SU-DHL-6 (cell line): ENCODE measurements at regions not wholly inside any gene's neighbourhood (a gene's known extent, or its start where the extent isn't known, plus 50 kb on each side); places are given as distances from the start of the nearest gene placed in this dataset.

ENCODE experiments used
- H2AFZ ChIP-seq: fragments of 200-600 bp; sonication (generic); 2 replicates; pipeline ENCODE4 v1.6.1; 2014; ENCODE audit warnings: low read depth, mild to moderate bottlenecking, moderate library complexity, mixed read lengths, antibody characterized with exemption, low read length; ENCODE audit not compliant: severe bottlenecking
- H3F3A ChIP-seq: fragments of 200-600 bp; shearing (Covaris generic); 2 replicates; pipeline ENCODE4 v1.6.0; 2016; ENCODE audit warnings: antibody characterized with exemption, mild to moderate bottlenecking; ENCODE audit not compliant: insufficient read depth
- H3K27ac ChIP-seq: fragments of 200-600 bp; sonication (generic); 2 replicates; pipeline ENCODE4 v1.5.1; 2016; ENCODE audit warnings: low read depth, mild to moderate bottlenecking, low read length, moderate library complexity, mixed read lengths
- H3K27me3 ChIP-seq: fragments of 200-600 bp; sonication (generic), shearing (Covaris generic); 2 replicates; pipeline ENCODE4 v1.6.0; 2014; ENCODE audit warnings: mild to moderate bottlenecking, low read length
- H3K36me3 ChIP-seq: fragments of 200-600 bp; sonication (generic); 2 replicates; pipeline ENCODE4 v1.6.1; 2014; ENCODE audit warnings: mild to moderate bottlenecking, low read length, mixed read lengths
- H3K4me2 ChIP-seq: fragments of 300-600, 200-600 bp; shearing (Covaris generic), sonication (generic); 2 replicates; pipeline ENCODE4 v1.6.0; 2014; ENCODE audit warnings: low read length, low read depth, mild to moderate bottlenecking; ENCODE audit not compliant: poor library complexity, severe bottlenecking
- H3K4me3 ChIP-seq: fragments of 200-600 bp; sonication (generic); 2 replicates; pipeline ENCODE4 v1.5.1; 2014; ENCODE audit warnings: antibody characterized with exemption, low read length, mild to moderate bottlenecking, mixed read lengths; ENCODE audit not compliant: insufficient read depth, poor library complexity, severe bottlenecking
- H3K79me2 ChIP-seq: fragments of 200-600 bp; sonication (generic); 2 replicates; pipeline ENCODE4 v1.6.1; 2014; ENCODE audit warnings: mild to moderate bottlenecking, low read length, moderate library complexity; ENCODE audit not compliant: insufficient read depth
- H3K9ac ChIP-seq: fragments of 200-600 bp; sonication (generic); 2 replicates; pipeline ENCODE4 v1.7.0; 2014; ENCODE audit warnings: mild to moderate bottlenecking, low read length
- H3K9me2 ChIP-seq: fragments of 200-600 bp; sonication (generic); replicated peaks from 2 replicates; pipeline ENCODE4 v1.6.1; 2014; ENCODE audit warnings: low read length; ENCODE audit not compliant: insufficient read depth
- H3K9me3 ChIP-seq: fragments of 200-600 bp; sonication (generic); 2 replicates; pipeline ENCODE4 v1.6.1; 2014; ENCODE audit warnings: low read length, mixed read lengths; ENCODE audit not compliant: insufficient read depth
- H4K20me1 ChIP-seq: fragments of 200-600 bp; sonication (generic); 2 replicates; pipeline ENCODE4 v1.6.1; 2014; ENCODE audit warnings: low read depth, mild to moderate bottlenecking, antibody characterized with exemption, low read length, moderate library complexity, mixed read lengths
- EZH2phosphoT487 ChIP-seq: fragments of 200-600 bp; sonication (generic), shearing (Covaris generic); conservative IDR thresholded peaks from 2 replicates; pipeline ENCODE4 v1.6.1; 2018; ENCODE audit warnings: mild to moderate bottlenecking, antibody characterized with exemption, low read length, moderate library complexity, mixed read lengths
- TF ChIP-seq, protein P1 (sequence below): fragments of 200-600 bp; sonication (generic); IDR thresholded peaks from one replicate; pipeline ENCODE4 v1.5.1; 2017; ENCODE audit warnings: antibody characterized with exemption, mild to moderate bottlenecking, low read length, moderate library complexity; ENCODE audit not compliant: insufficient read depth, poor library complexity, severe bottlenecking

- no peak for TF ChIP-seq EZH2phosphoT487
- Histone ChIP-seq H3K4me3 (no peak overlapping the region), H3K27ac (peak overlapping the region; percentile 42), H3K9me3 (no peaks in the 10 kb centered on the region), H3K79me2 (no peaks in the 10 kb centered on the region), H4K20me1 (no peaks in the 10 kb centered on the region), H3K27me3 (no peaks in the 10 kb centered on the region), H3K9ac (no peak overlapping the region), H3K9me2 (no peaks in the 10 kb centered on the region), H3K4me2 (no peak overlapping the region), H3F3A (no peaks in the 10 kb centered on the region), H2AFZ (no peak overlapping the region), H3K36me3 (no peaks in the 10 kb centered on the region)
These were observed 444.4 kb upstream of the HNRNPA3 start for GRCh38 chr2:176768185-176768584.

DNA sequence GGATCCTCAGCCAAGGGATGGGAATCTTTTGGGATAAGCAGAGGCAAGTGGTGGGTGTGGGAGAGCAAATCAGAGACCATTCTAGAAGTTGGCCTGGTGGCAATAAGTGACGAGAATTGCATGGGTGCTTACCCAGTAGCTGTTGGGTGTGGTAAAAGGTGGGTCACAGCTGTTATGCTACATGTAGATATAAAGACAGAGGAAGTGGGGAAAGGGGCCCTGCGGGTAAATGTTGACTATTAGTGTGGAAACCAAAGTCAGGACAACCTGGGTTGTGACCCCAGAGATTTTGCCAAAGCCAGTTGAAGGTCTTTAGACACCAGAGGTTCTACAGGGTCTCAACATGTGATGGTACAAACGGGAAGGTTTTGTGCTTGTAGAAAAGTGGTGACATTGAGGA lies 443.6 kb upstream of the HNRNPA3 start:
- Histone ChIP-seq H3K9ac (no peak overlapping the region), H4K20me1 (no peaks in the 10 kb centered on the region), H3K27me3 (no peaks in the 10 kb centered on the region), H3K36me3 (no peaks in the 10 kb centered on the region), H3K4me2 (peak overlapping the region; percentile 15), H3K4me3 (no peak overlapping the region), H3F3A (no peaks in the 10 kb centered on the region), H2AFZ (no peak overlapping the region), H3K9me2 (no peaks in the 10 kb centered on the region), H3K27ac (peak overlapping the region; percentile 42), H3K9me3 (no peaks in the 10 kb centered on the region), H3K79me2 (no peaks in the 10 kb centered on the region)
- TF ChIP-seq, protein P1, sequence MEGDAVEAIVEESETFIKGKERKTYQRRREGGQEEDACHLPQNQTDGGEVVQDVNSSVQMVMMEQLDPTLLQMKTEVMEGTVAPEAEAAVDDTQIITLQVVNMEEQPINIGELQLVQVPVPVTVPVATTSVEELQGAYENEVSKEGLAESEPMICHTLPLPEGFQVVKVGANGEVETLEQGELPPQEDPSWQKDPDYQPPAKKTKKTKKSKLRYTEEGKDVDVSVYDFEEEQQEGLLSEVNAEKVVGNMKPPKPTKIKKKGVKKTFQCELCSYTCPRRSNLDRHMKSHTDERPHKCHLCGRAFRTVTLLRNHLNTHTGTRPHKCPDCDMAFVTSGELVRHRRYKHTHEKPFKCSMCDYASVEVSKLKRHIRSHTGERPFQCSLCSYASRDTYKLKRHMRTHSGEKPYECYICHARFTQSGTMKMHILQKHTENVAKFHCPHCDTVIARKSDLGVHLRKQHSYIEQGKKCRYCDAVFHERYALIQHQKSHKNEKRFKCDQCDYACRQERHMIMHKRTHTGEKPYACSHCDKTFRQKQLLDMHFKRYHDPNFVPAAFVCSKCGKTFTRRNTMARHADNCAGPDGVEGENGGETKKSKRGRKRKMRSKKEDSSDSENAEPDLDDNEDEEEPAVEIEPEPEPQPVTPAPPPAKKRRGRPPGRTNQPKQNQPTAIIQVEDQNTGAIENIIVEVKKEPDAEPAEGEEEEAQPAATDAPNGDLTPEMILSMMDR = no peak
- TF ChIP-seq EZH2phosphoT487 = no peak

GRCh38 chr2:176769499-176770370 lies 442.9 kb upstream of the HNRNPA3 start:
- H3K27ac ChIP-seq = peak overlapping the region; percentile 42
- no peaks in the 10 kb centered on the region for H3F3A ChIP-seq
- H3K36me3 ChIP-seq = no peaks in the 10 kb centered on the region
- H2AFZ ChIP-seq = no peak overlapping the region
- TF ChIP-seq, protein P1 = no peak
- TF ChIP-seq EZH2phosphoT487 = no peak
- no peaks in the 10 kb centered on the region for H3K27me3 ChIP-seq
- H3K79me2 ChIP-seq = no peaks in the 10 kb centered on the region
- H3K9me2 ChIP-seq = no peaks in the 10 kb centered on the region
- H3K9ac ChIP-seq = no peak overlapping the region
- H4K20me1 ChIP-seq = no peaks in the 10 kb centered on the region
- no peak overlapping the region for H3K4me2 ChIP-seq
- no peaks in the 10 kb centered on the region for H3K9me3 ChIP-seq
- no peak overlapping the region for H3K4me3 ChIP-seq

- no peaks in the 10 kb centered on the region for H4K20me1 ChIP-seq
- no peak overlapping the region for H3K9ac ChIP-seq
- no peaks in the 10 kb centered on the region for H3K36me3 ChIP-seq
- no peak overlapping the region for H3K4me2 ChIP-seq
- H3F3A ChIP-seq = no peaks in the 10 kb centered on the region
- H3K27ac ChIP-seq = no peak overlapping the region
- no peaks in the 10 kb centered on the region for H3K9me2 ChIP-seq
- no peak overlapping the region for H3K4me3 ChIP-seq
- TF ChIP-seq, protein P1 = no peak
- no peak for TF ChIP-seq EZH2phosphoT487
- no peak overlapping the region for H2AFZ ChIP-seq
- no peaks in the 10 kb centered on the region for H3K79me2 ChIP-seq
- no peaks in the 10 kb centered on the region for H3K27me3 ChIP-seq
- no peaks in the 10 kb centered on the region for H3K9me3 ChIP-seq
These were observed 439.8 kb upstream of the HNRNPA3 start for GRCh38 chr2:176772816-176773215.
